GM19467 (cell line): ENCODE measurements at regions not wholly inside any gene's neighbourhood (a gene's known extent, or its start where the extent isn't known, plus 50 kb on each side); places are given as distances from the start of the nearest gene placed in this dataset.

ENCODE experiments used
- ATAC-seq: cut with Tn5 transposase; IDR thresholded peaks from one replicate; pipeline ENCODE4 v1.9.1; 2021; ENCODE audit warnings: mild to moderate bottlenecking, moderate library complexity; ENCODE audit not compliant: unreplicated experiment

GRCh38 chr12:91441246-91441645, 258.6 kb upstream of the DCN start:
- ATAC-seq, result no peak

GRCh38 chr12:91434081-91434480, 251.5 kb upstream of the DCN start:
- no peak for ATAC-seq

GRCh38 chr12:91432755-91433154, 250.1 kb upstream of the DCN start:
- ATAC-seq, result no peak

GRCh38 chr12:91432089-91432488, 249.5 kb upstream of the DCN start:
- ATAC-seq, result no peak

GRCh38 chr12:91424506-91424905, 241.9 kb upstream of the DCN start:
- ATAC-seq, result no peak

- no peak for ATAC-seq
These were observed 241.1 kb upstream of the DCN start for GRCh38 chr12:91423693-91424050.

- ATAC-seq, result no peak
These were observed 240.4 kb upstream of the DCN start for GRCh38 chr12:91422811-91423692.

GRCh38 chr12:91422127-91422526, 239.5 kb upstream of the DCN start:
- ATAC-seq, result no peak

- no peak for ATAC-seq
These were observed 237.2 kb upstream of the DCN start for GRCh38 chr12:91419809-91420208.

- ATAC-seq, result no peak
These were observed 235.8 kb upstream of the DCN start for GRCh38 chr12:91418221-91419090.

DNA sequence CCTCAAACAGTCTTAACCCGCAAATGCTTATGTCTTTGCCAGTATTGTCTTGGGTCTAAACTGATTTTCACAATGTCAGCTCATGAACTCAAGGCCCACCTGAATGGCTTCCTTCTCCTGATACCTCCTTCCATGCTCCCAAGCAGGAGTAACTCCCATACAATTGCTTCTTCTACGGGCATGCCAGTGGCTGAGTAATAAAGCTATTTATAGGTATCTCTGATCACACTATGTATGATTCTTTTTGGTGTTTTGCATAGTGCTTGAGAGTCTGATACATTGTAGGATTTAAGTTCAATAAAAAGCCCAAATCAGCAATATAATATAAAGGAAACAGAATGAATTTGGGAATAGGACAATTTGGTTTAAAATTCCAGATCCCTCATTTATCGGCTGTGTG, 235.0 kb upstream of the DCN start:
- ATAC-seq, result no peak

DNA sequence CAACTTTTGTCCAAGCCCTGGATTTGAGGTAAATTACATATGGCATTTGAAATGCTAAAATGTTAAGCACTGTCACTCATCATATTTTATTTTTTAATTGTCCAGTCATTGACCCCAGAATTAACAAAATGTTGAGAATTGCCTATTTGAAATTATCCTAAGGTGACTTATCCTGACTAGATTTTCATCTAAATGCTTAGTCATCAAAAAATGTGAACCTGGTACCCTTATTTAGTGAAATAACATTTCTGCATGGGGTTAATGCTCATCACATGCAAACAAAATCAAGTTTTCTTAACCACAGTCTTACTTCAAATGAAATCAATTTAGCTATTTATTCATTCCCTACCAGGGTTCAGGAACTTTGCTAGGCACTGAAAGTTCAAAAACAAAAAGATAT, 232.0 kb upstream of the DCN start:
- ATAC-seq, result no peak

GRCh38 chr12:91413581-91414546, 231.2 kb upstream of the DCN start:
- ATAC-seq, result no peak

- ATAC-seq, result peak; percentile 49
These were observed 224.3 kb upstream of the DCN start for GRCh38 chr12:91406920-91407341.

- ATAC-seq, result no peak
These were observed 221.8 kb upstream of the DCN start for GRCh38 chr12:91404441-91404840.

- ATAC-seq, result no peak
These were observed 218.6 kb upstream of the DCN start for GRCh38 chr12:91401190-91401589.

GRCh38 chr12:91400271-91400670, 217.7 kb upstream of the DCN start:
- no peak for ATAC-seq

GRCh38 chr12:91397866-91398532, 215.4 kb upstream of the DCN start:
- ATAC-seq, result no peak

DNA sequence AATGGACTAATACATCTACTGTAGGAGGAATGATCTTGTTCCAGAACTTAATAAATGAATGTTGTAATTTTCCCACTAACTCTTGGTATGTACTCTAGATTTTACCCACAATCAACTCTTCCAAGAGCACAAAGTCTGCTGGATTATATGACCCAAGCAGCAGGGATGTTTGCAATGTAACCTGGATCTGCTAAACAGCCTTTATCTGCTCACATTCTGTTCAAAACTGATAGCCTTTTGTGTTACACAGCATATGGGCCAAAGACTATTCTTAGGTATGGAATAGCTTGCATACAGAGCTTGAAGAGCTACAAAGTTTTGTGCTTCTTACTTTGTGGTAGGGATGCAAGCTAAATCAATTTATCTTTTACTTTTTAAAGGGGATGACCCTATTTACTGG, 213.7 kb upstream of the DCN start:
- ATAC-seq, result no peak

GRCh38 chr12:91395628-91396135, 213.1 kb upstream of the DCN start:
- ATAC-seq, result no peak
